ENCODE measurements at regions not wholly inside any gene's neighbourhood (a gene's known extent, or its start where the extent isn't known, plus 50 kb on each side); places are given as distances from the start of the nearest gene placed in this dataset.
"Not testable (repeated sequence)": the region's sequence is repeated elsewhere in the genome, so short reads cannot be mapped to it uniquely, and the experiment has no call there.

GRCh38 chr21:5067326-5068048 lies 5453.9 kb upstream of the TPTE start:
- not testable (repeated sequence) for TF ChIP-seq POLR2AphosphoS5 (IDR thresholded peaks at IDR 0.05; ENCODE audit: borderline replicate concordance, low read depth, low read length); EZH2 (IDR thresholded peaks at IDR 0.05)
